ENCODE measurements at regions not wholly inside any gene's neighbourhood (a gene's known extent, or its start where the extent isn't known, plus 50 kb on each side); places are given as distances from the start of the nearest gene placed in this dataset.
"Not testable (repeated sequence)": the region's sequence is repeated elsewhere in the genome, so short reads cannot be mapped to it uniquely, and the experiment has no call there.

- DNase-seq (ENCODE audit: low read depth, low spot score): not testable (repeated sequence)
These were observed 50.6 kb upstream of the ZNG1B start for GRCh38 chr2:113386780-113387433.

DNA sequence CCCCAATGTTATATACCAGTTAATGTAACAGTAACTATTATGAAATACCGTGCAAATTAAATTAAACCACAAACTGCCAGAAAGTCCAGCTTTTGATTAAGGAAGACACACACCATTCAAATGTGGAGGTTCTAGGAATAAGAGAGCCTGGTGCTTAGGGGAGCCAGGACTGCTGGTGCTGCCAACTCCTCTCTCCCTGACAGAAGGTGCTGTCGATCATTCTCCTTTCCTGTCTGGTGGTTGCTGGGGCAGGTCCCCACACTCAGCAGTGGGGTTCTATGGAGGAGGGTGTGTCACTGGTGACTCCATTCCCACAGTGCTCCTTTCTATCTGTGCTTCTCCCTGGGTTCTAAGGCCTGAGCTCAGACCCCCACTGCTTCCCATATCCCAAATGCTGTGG, 57.9 kb upstream of the ZNG1B start:
- DNase-seq (ENCODE audit: low read depth, low spot score): not testable (repeated sequence)

GRCh38 chr2:113376913-113377445, 60.5 kb upstream of the ZNG1B start:
- no peak for DNase-seq (ENCODE audit: low read depth, low spot score)

DNA sequence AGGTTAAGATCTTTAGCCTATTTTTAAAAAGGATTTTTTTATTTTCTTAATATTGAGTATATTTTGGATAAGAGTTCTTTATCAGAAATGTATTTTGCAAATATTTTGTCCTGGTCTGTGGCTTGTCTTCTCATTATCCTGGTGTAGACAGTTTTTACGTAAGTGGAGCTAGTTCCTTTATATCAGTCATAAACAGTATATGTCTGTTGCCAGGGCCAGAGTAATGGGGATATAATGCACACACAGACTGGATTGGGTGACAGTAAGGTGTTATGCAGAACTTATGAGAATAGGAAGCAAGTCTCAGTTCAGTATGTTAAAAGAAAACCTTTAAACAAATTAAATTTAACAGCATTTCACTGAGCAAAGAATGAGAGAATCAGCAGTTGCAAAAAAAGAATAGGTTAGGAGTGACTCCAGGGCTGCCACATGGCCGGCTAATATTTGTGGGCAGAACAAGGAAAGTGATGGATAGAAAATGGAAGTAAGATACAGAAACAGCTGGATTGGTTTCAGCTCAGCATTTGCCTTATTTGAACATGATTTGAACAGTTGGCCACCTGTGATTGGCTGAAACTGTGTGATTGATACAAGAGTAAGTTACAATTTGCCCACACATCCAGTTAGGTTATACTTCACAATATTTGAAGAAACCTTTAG, 61.1 kb upstream of the ZNG1B start:
- no peak for DNase-seq (ENCODE audit: low read depth, low spot score)

DNA sequence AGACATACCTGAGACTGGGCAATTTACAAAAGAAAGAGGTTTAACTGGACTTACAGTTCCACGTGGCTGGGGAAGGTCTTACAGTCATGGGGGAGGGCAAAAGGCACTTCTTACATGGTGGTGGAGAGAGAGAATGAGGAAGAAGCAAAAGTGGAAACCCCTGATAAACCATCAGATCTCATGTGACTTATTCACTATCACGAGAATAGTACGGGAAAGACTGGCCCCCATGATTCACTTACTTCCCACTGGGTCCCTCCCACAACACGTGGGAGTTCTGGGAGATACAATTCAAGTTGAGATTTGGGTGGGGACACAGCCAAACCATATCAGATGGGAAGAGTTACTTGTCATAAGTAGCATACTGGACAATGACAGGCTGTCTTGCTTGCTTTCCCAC, 62.6 kb upstream of the ZNG1B start:
- DNase-seq (ENCODE audit: low read depth, low spot score): not testable (repeated sequence)

DNA sequence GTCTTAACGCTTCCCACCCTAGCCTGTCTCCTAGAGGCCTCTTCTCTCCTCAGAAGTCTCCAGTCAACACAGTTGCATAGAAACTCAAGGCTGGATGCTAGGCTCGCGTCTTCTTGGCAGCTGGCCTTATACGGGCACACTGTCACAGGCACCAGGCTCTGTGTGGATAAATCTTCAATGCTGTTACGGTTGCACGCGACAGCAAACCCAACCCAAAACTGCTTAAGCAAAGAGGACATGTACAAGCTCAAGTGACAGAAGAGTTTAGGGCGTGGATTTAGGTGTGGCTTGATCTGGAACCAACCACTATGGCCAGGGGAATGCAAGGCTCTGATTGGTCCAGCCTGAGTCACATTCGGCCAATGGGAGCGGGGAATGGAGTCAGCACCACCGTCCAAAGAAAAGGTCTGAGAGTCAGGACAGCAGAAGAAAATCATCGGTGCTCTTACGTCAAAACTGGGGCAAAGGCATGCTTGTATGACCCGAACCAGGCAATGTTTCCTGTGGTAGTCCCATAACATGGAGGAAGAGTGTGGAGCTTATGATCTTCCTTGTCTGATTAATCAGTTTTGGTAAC, 65.1 kb upstream of the ZNG1B start:
- DNase-seq (ENCODE audit: low read depth, low spot score): not testable (repeated sequence)

GRCh38 chr2:113370478-113371091, 66.9 kb upstream of the ZNG1B start:
- peak; percentile 47 for DNase-seq (ENCODE audit: low read depth, low spot score)

GRCh38 chr2:113370030-113370429, 67.5 kb upstream of the ZNG1B start:
- DNase-seq (ENCODE audit: low read depth, low spot score): no peak

DNA sequence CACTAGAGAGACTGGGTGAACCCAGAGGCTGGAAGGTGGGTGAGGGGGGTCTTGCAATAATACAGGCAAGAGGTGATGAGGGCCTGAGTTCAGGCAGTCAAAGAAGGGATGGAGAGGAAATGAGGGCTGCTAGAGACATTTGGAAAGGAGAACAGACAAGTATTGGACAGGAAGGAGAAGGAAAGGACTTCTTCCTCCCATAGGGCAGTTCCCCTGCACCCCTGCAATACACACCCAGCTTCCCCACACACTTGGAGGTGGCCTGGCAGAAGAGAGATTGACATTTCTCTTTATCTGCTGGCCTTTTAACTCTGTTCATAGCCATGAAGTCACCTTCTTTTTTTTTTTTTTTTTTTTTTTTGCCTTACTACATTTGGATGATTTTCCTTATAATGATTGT, 68.9 kb upstream of the ZNG1B start:
- not testable (repeated sequence) for DNase-seq (ENCODE audit: low read depth, low spot score)

GRCh38 chr2:113366821-113367220, 70.7 kb upstream of the ZNG1B start:
- DNase-seq (ENCODE audit: low read depth, low spot score): not testable (repeated sequence)

- not testable (repeated sequence) for DNase-seq (ENCODE audit: low read depth, low spot score)
These were observed 71.7 kb upstream of the ZNG1B start for GRCh38 chr2:113365791-113366190.

- DNase-seq (ENCODE audit: low read depth, low spot score): not testable (repeated sequence)
These were observed 72.2 kb upstream of the ZNG1B start for GRCh38 chr2:113365290-113365689.

DNA sequence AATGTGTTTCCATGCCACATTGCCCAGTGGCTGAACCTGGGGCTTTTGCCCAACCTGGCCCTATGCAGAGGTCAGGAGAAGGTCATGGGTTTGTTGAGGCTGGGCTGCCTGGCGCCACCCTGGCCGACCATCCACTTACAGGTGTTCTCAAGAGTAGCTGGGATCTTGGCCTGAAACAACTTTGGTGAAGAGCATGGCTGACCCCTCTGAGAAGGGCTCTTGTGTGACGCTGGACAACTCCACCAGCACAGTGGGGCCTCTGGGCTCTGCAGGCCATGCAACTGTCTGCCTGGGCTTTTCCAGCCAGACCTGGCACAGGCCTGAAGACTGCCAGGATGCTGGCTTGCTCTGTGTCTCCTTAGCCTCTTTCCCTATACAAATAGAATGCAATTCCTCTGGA, 76.4 kb upstream of the ZNG1B start:
- DNase-seq (ENCODE audit: low read depth, low spot score): no peak

GRCh38 chr2:113357071-113357470, 78.3 kb upstream of the PAX8 start:
- no peak for DNase-seq (ENCODE audit: low read depth, low spot score)

DNA sequence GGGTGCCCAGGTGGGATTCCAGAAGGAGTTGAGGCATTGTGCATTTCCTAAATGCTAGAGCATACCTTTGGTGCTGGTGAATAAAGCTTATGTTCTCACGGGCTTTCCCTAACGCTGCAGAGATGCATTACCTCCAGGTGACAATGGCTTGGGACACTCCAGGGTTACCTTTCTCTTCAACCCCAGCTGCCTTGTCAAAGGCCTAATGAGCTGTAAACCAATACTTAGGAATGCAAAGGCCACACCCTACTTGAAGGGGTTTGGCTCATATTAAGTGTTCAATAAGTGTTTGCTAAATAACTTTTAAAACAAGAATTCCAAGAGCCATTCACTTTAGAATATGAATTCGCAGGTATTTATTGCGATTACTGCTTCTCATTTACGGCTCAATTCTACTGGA, 77.6 kb upstream of the PAX8 start:
- DNase-seq (ENCODE audit: low read depth, low spot score): not testable (repeated sequence)

- not testable (repeated sequence) for DNase-seq (ENCODE audit: low read depth, low spot score)
These were observed 76.8 kb upstream of the PAX8 start for GRCh38 chr2:113355339-113356015.

GRCh38 chr2:113351375-113352355, 72.9 kb upstream of the PAX8 start:
- DNase-seq (ENCODE audit: low read depth, low spot score): no peak

DNA sequence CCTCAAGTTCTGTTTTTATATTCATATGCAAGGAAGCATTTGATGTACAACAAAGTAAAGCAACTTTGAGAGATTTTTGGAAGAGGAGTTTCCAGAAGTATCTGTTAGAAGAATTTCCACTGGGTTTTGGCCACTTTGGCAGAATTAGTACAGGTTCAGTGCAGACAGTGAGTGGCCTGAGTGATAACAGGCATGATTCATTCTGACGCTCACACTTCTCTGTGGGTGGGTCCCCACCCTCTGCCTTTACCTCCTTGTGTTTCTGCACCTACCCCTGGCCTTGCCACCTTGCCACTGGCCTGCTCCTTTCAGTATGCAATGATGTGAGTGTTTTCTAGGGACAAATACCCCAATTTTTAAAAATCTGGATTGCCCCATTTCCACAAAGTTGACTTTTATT, 65.1 kb upstream of the PAX8 start:
- not testable (repeated sequence) for DNase-seq (ENCODE audit: low read depth, low spot score)

- no peak for DNase-seq (ENCODE audit: low read depth, low spot score)
These were observed 63.9 kb upstream of the PAX8 start for GRCh38 chr2:113342650-113343049.

DNA sequence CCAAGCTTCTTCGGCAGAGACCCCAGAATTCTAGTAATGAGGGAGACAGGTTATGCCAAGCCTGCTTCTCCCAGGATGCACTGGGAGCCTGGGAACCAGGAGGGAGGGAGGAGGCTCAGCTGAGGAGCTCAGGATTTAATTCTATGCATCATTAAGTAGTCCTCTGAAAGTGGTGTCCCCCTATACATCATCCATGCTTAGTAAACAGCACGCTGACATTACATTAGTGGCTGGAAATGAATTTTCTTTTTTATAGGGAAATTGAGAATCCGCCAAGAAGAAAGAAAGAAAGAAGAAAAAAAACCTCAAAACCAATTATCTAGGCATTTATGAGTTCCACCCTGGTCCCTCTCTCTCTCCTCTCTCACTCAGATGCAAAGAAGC, 63.1 kb upstream of the PAX8 start:
- not testable (repeated sequence) for DNase-seq (ENCODE audit: low read depth, low spot score)

Data from smooth muscle cell of the brain vasculature (primary cell).